Adrenal gland (tissue), 5 donors: ENCODE measurements at regions not wholly inside any gene's neighbourhood (a gene's known extent, or its start where the extent isn't known, plus 50 kb on each side); places are given as distances from the start of the nearest gene placed in this dataset.

Experiments
- POLR2A ChIP-seq, 2 donors: fragments of 450-650 bp; IDR thresholded peaks; one replicate each; pipeline ENCODE4 v1.6.1; 2017; ENCODE audit warnings: antibody characterized with exemption in 2 of 2, mild to moderate bottlenecking in 2 of 2, moderate library complexity in 1 of 2
- TF ChIP-seq, protein P1 (sequence below), 6 experiments: fragments of 450-650 bp in 4 of 6; fragments of 200-600 bp in 2 of 6; sonication (generic) in 1 of 6; IDR thresholded peaks; 1 replicate in 5 of 6; 2 replicates in 1 of 6; pipeline versions ENCODE4 v1.5.1 to v1.8.0; 2016 to 2021; ENCODE audit warnings: antibody characterized with exemption in 6 of 6, mild to moderate bottlenecking in 2 of 6, moderate library complexity in 1 of 6
- donor health status: DM: no; HTN: no; CAD: no.

DNA sequence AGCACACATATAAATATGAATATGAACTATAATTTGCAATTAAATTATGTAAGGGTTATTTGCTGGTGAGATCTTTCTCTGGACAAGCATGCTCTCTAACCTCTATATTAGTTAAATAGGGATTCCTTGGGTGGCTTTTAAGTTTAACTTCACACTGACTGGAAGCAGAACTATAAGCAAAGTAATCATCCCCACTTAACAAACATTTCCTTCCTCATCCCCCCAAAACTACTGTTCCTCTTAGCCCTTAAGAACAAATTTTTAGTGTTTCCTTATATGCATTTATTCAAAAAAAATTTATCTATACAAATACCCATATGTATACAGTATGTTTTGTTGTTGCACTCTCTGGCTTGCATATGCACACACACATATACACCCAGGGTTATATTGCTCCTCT is 512.1 kb upstream of the MEF2C start:
- TF ChIP-seq, protein P1, sequence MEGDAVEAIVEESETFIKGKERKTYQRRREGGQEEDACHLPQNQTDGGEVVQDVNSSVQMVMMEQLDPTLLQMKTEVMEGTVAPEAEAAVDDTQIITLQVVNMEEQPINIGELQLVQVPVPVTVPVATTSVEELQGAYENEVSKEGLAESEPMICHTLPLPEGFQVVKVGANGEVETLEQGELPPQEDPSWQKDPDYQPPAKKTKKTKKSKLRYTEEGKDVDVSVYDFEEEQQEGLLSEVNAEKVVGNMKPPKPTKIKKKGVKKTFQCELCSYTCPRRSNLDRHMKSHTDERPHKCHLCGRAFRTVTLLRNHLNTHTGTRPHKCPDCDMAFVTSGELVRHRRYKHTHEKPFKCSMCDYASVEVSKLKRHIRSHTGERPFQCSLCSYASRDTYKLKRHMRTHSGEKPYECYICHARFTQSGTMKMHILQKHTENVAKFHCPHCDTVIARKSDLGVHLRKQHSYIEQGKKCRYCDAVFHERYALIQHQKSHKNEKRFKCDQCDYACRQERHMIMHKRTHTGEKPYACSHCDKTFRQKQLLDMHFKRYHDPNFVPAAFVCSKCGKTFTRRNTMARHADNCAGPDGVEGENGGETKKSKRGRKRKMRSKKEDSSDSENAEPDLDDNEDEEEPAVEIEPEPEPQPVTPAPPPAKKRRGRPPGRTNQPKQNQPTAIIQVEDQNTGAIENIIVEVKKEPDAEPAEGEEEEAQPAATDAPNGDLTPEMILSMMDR (IDR thresholded peaks at IDR 0.05), result no peak
- no peak for TF ChIP-seq POLR2A (IDR thresholded peaks at IDR 0.05)
